Adrenal gland (tissue), 9 donors: ENCODE measurements at regions not wholly inside any gene's neighbourhood (a gene's known extent, or its start where the extent isn't known, plus 50 kb on each side); places are given as distances from the start of the nearest gene placed in this dataset.
"Not testable (repeated sequence)": the region's sequence is repeated elsewhere in the genome, so short reads cannot be mapped to it uniquely, and the experiment has no call there.

Experiments used
- DNase-seq, 7 donors: peaks; one replicate each; pipeline ENCODE4 v3.0.0-alpha.2; 2019 to 2020
- H3K27ac ChIP-seq, 5 donors: fragments of 200-600 bp; sonication (generic) in 4 of 5; 1 replicate in 3 of 5; 2 replicates in 2 of 5; pipeline versions ENCODE4 v1.5.1 to v1.8.0; 2016 to 2020; ENCODE audit warnings: mild to moderate bottlenecking in 1 of 5
- H3K27me3 ChIP-seq: fragments of 200-600 bp; 2 replicates; pipeline ENCODE4 v1.8.0; 2021
- H3K36me3 ChIP-seq, 2 donors: fragments of 200-600 bp; replicated peaks in 1 of 2; 1 replicate in 1 of 2; 2 replicates in 1 of 2; pipeline versions ENCODE4 v1.5.1 to v1.8.0; 2018 to 2022
- H3K4me1 ChIP-seq, 2 donors: fragments of 200-600 bp; replicated peaks in 1 of 2; 1 replicate in 1 of 2; 2 replicates in 1 of 2; pipeline versions ENCODE4 v1.5.1 to v1.8.0; 2018 to 2021
- H3K4me3 ChIP-seq, 4 donors: fragments of 200-600 bp; sonication (generic) in 3 of 4; one replicate each; pipeline ENCODE4 v1.5.1; 2016 to 2018
- H3K9me3 ChIP-seq, 3 donors: fragments of 200-600 bp; sonication (generic) in 1 of 3; replicated peaks in 1 of 3; 1 replicate in 2 of 3; 2 replicates in 1 of 3; pipeline versions ENCODE4 v1.5.1 to v1.8.0; 2016 to 2021
- CTCF ChIP-seq, 6 experiments: fragments of 450-650 bp in 4 of 6; fragments of 200-600 bp in 2 of 6; sonication (generic) in 1 of 6; IDR thresholded peaks; 1 replicate in 5 of 6; 2 replicates in 1 of 6; pipeline versions ENCODE4 v1.5.1 to v1.8.0; 2016 to 2021; ENCODE audit warnings: antibody characterized with exemption in 6 of 6, mild to moderate bottlenecking in 2 of 6, moderate library complexity in 1 of 6
- POLR2A ChIP-seq, 2 donors: fragments of 450-650 bp; IDR thresholded peaks; one replicate each; pipeline ENCODE4 v1.6.1; 2017; ENCODE audit warnings: antibody characterized with exemption in 2 of 2, mild to moderate bottlenecking in 2 of 2, moderate library complexity in 1 of 2
- WGBS, 4 donors: extraction: QIAGEN DNeasy Blood & Tissue Kit in 2 of 4; methylation state at CpG; one replicate each; pipeline versions ENCODE4 v1.1.5 to v1.1.7; 2013 to 2017; 5-methylcytosine and 5-hydroxymethylcytosine counted together
- intact Hi-C, 2 donors: fragments of 100-400 bp; cut with DNase I; formaldehyde crosslinking; loops; one replicate each; pipeline versions ENCODE4 v1.14.1 to v1.15.0; 2022 to 2023
- donor health status: healthy with polysubstance abuse.
- donor health status: Bipolar disorder and iron deficiency.
- donor health status: DM: yes; HTN: yes; CAD: no.
- donor health status: DM: no; HTN: no; CAD: no.
- donor health status: DM: no; HTN: no; CAD: no.

- H3K36me3 ChIP-seq = no peaks in the 10 kb centered on the region
- no peaks in the 10 kb centered on the region for H3K27me3 ChIP-seq
- no peak for DNase-seq
- no peak overlapping the region for H3K27ac ChIP-seq
- TF ChIP-seq POLR2A (IDR thresholded peaks at IDR 0.05) (no peak), CTCF (IDR thresholded peaks at IDR 0.05) (no peak)
- no peaks in the 10 kb centered on the region for H3K4me1 ChIP-seq
- intact Hi-C loops = no loop called here
- WGBS, 4 donors = 83 to 91% (median 86%) methylated on average over 2 of the region's 2 CpGs
- H3K9me3 ChIP-seq = no peaks in the 10 kb centered on the region
- H3K4me3 ChIP-seq = no peak overlapping the region
These were observed 174.3 kb downstream of the CPS1 start for GRCh38 chr2:210730672-210731071.

GRCh38 chr2:210746826-210747225, 190.4 kb downstream of the CPS1 start:
- intact Hi-C loops, H3K4me3 ChIP-seq, H3K27ac ChIP-seq, H3K9me3 ChIP-seq, H3K4me1 ChIP-seq, H3K36me3 ChIP-seq, H3K27me3 ChIP-seq, DNase-seq: not testable (repeated sequence)
- WGBS, 4 donors = 35 to 43% (median 38%) methylated on average over 9 of the region's 9 CpGs

- DNase-seq = no peak
- Histone ChIP-seq H3K27ac (no peak overlapping the region), H3K4me3 (no peak overlapping the region), H3K36me3 (no peaks in the 10 kb centered on the region), H3K9me3 (no peaks in the 10 kb centered on the region), H3K4me1 (no peaks in the 10 kb centered on the region), H3K27me3 (no peaks in the 10 kb centered on the region)
- intact Hi-C loops = no loop called here
- WGBS, 4 donors = 57 to 64% (median 62%) methylated on average over 6 of the region's 6 CpGs
- no peak for TF ChIP-seq CTCF (IDR thresholded peaks at IDR 0.05)
These were observed 196.1 kb downstream of the CPS1 start for GRCh38 chr2:210752532-210752931.

GRCh38 chr2:210753386-210753785, 197.0 kb downstream of the CPS1 start:
- no peaks in the 10 kb centered on the region for H3K36me3 ChIP-seq
- no peak overlapping the region for H3K4me3 ChIP-seq
- no peaks in the 10 kb centered on the region for H3K9me3 ChIP-seq
- no peak for DNase-seq
- H3K4me1 ChIP-seq = no peaks in the 10 kb centered on the region
- no peak overlapping the region for H3K27ac ChIP-seq
- 63 to 78% (median 66%) methylated on average over 3 of the region's 3 CpGs for WGBS, 4 donors
- no peaks in the 10 kb centered on the region for H3K27me3 ChIP-seq
- intact Hi-C loops = no loop called here
- TF ChIP-seq POLR2A (IDR thresholded peaks at IDR 0.05) (no peak), CTCF (IDR thresholded peaks at IDR 0.05) (no peak)

- H3K36me3 ChIP-seq = no peaks in the 10 kb centered on the region
- H3K27me3 ChIP-seq = no peaks in the 10 kb centered on the region
- no peaks in the 10 kb centered on the region for H3K9me3 ChIP-seq
- intact Hi-C loops = no loop called here
- TF ChIP-seq POLR2A (IDR thresholded peaks at IDR 0.05) = no peak
- no peak for TF ChIP-seq CTCF (IDR thresholded peaks at IDR 0.05)
- no peak overlapping the region for H3K4me3 ChIP-seq
- DNase-seq = no peak
- H3K27ac ChIP-seq = no peak overlapping the region
- no peaks in the 10 kb centered on the region for H3K4me1 ChIP-seq
These were observed 200.5 kb downstream of the CPS1 start for GRCh38 chr2:210756855-210757254.
